HepG2 (cell line): ENCODE measurements at regions not wholly inside any gene's neighbourhood (a gene's known extent, or its start where the extent isn't known, plus 50 kb on each side); places are given as distances from the start of the nearest gene placed in this dataset.

Source experiments
- ATAC-seq: fragments of 200-7000 bp; cut with Tn5 transposase; 3 replicates; pipeline ENCODE4 v1.9.1; 2020; ENCODE audit warnings: mild to moderate bottlenecking, moderate library complexity
- BruUV-seq: library from RNA; stranded (reverse); fragments of 400-500 nt; replicated peaks from 2 replicates; lab custom pipeline; 2021; lab: Mats Ljungman, UMichigan
- CTCF ChIA-PET: fragments of 300-600 bp; formaldehyde crosslinking; extraction: SDS; loops from one replicate; lab custom pipeline; 2021; ENCODE audit warnings: low total read pairs, inconsistent platforms, low intra/inter-chr PET ratio; lab: Yijun Ruan, JAX
- POLR2A ChIA-PET: fragments of 350-600 bp; sonication (Branson Sonifier 250); formaldehyde crosslinking; loops from one replicate; lab custom pipeline; 2020; ENCODE audit warnings: antibody characterized with exemption, inconsistent platforms; lab: Yijun Ruan, JAX
- DNase-seq: peaks from one replicate; pipeline ENCODE4 v3.0.0-alpha.2; 2015; ENCODE audit warnings: low spot score
- FAIRE-seq: peaks from 3 replicates; lab custom pipeline; 2011; peaks lifted over from hg19 to GRCh38; lab: Jason Lieb, UNC
- H2AFZ ChIP-seq: one replicate; pipeline ENCODE4 v1.6.1; 2011; ENCODE audit warnings: low read length, inconsistent platforms
- H3K27ac ChIP-seq: fragments of 300-600 bp; 3 replicates; pipeline ENCODE4 v1.8.0; 2011; ENCODE audit warnings: mixed run types, mild to moderate bottlenecking, mixed read lengths, low read length, inconsistent platforms; ENCODE audit not compliant: insufficient read depth; ENCODE audit errors: extremely low read length
- H3K27me3 ChIP-seq, 2 experiments: fragments of 200-600 bp in 1 of 2; 2 replicates in 1 of 2; 3 replicates in 1 of 2; pipeline versions ENCODE4 v1.6.0 to v1.8.0; 2011; ENCODE audit warnings: low read length in 2 of 2, mild to moderate bottlenecking in 2 of 2, moderate library complexity in 2 of 2, inconsistent platforms in 1 of 2; ENCODE audit not compliant: insufficient read depth in 2 of 2, control insufficient read depth in 1 of 2
- H3K36me3 ChIP-seq, 2 experiments: fragments of 200-600 bp in 1 of 2; replicated peaks in 1 of 2; 2 replicates in 1 of 2; 3 replicates in 1 of 2; pipeline versions ENCODE4 v1.5.1 to v1.8.0; 2011; ENCODE audit warnings: low read length in 2 of 2, inconsistent platforms in 1 of 2; ENCODE audit not compliant: insufficient read depth in 2 of 2, control insufficient read depth in 1 of 2
- H3K4me1 ChIP-seq: 2 replicates; pipeline ENCODE4 v1.5.1; 2012; ENCODE audit warnings: low read length, inconsistent platforms; ENCODE audit not compliant: insufficient read depth
- H3K4me2 ChIP-seq: 2 replicates; pipeline ENCODE4 v1.6.0; 2011; ENCODE audit warnings: low read depth, low read length, inconsistent platforms
- H3K4me3 ChIP-seq, 3 experiments: fragments of 200-600 bp in 1 of 3; sonication (generic), shearing (Covaris generic) in 1 of 3; replicated peaks in 1 of 3; 2 replicates each; pipeline ENCODE4 v1.5.1; 2011 to 2016; ENCODE audit warnings: low read length in 3 of 3, inconsistent platforms in 2 of 3, low read depth in 2 of 3, mild to moderate bottlenecking in 2 of 3, control low read depth in 1 of 3, mixed read lengths in 1 of 3; ENCODE audit not compliant: insufficient read depth in 1 of 3
- H3K79me2 ChIP-seq: one replicate; pipeline ENCODE4 v1.6.1; 2011; ENCODE audit warnings: low read length, inconsistent platforms; ENCODE audit not compliant: insufficient read depth
- H3K9ac ChIP-seq: 2 replicates; pipeline ENCODE4 v1.6.0; 2011; ENCODE audit warnings: mild to moderate bottlenecking, low read depth, low read length, inconsistent platforms; ENCODE audit not compliant: insufficient read depth
- H3K9me3 ChIP-seq: 2 replicates; pipeline ENCODE4 v1.5.1; 2012; ENCODE audit warnings: mild to moderate bottlenecking, low read length
- H4K20me1 ChIP-seq: 2 replicates; pipeline ENCODE4 v1.6.0; 2011; ENCODE audit warnings: inconsistent platforms, mild to moderate bottlenecking, low read length, moderate library complexity; ENCODE audit not compliant: insufficient read depth
- CCAR2 ChIP-seq: fragments of 200-400 bp; formaldehyde crosslinking; optimal IDR thresholded peaks from 2 replicates; pipeline ENCODE3; 2018; ENCODE audit warnings: low read depth, mild to moderate bottlenecking, low read length, moderate library complexity
- DR1 ChIP-seq: sonication (generic); formaldehyde crosslinking; IDR thresholded peaks from 2 replicates; pipeline ENCODE4 v1.8.0; 2021; ENCODE audit warnings: mild to moderate bottlenecking, missing genetic modification reagents, inconsistent platforms
- GABPA ChIP-seq, 2 experiments: IDR thresholded peaks; 2 replicates each; pipeline ENCODE4 v1.6.1; 2011 to 2016; ENCODE audit warnings: low read depth in 2 of 2, low read length in 1 of 2, missing biosample characterization in 1 of 2, missing genetic modification characterization in 1 of 2
- MXD4 ChIP-seq: IDR thresholded peaks from 2 replicates; pipeline ENCODE4 v1.6.1; 2016; ENCODE audit warnings: mild to moderate bottlenecking, missing biosample characterization, missing genetic modification reagents
- SIN3A ChIP-seq: IDR thresholded peaks from 2 replicates; pipeline ENCODE4 v1.6.1; 2011; ENCODE audit warnings: low read depth, mild to moderate bottlenecking, control low read depth, low read length, borderline replicate concordance
- WGBS: methylation state at CpG from one replicate; pipeline ENCODE4 v1.1.6; 2017; ENCODE audit warnings: low lambda C conversion rate; 5-methylcytosine and 5-hydroxymethylcytosine counted together
- in situ Hi-C: cut with HindIII; loops from 2 replicates; pipeline ENCODE4 v1.10.0; 2017; ENCODE audit warnings: low pct_unique_long_range_greater_than_20kb; ENCODE audit not compliant: extremely low pct_ligation_motif_present
- intact Hi-C: fragments of 100-400 bp; cut with micrococcal nuclease; formaldehyde crosslinking; loops from one replicate; pipeline ENCODE4 v1.10.0; 2022; ENCODE audit not compliant: unreplicated experiment
- TF ChIP-seq, protein P1 (sequence below): sonication (generic); formaldehyde crosslinking; IDR thresholded peaks from 2 replicates; pipeline ENCODE4 v1.5.1; 2020; ENCODE audit warnings: missing genetic modification reagents, mild to moderate bottlenecking, borderline replicate concordance
- TF ChIP-seq, protein P2 (sequence below), 2 experiments: IDR thresholded peaks; 2 replicates each; pipeline ENCODE4 v1.6.1; 2011 to 2012; ENCODE audit warnings: low read length in 2 of 2, borderline replicate concordance in 1 of 2, low read depth in 1 of 2, mild to moderate bottlenecking in 1 of 2, moderate library complexity in 1 of 2

DNA sequence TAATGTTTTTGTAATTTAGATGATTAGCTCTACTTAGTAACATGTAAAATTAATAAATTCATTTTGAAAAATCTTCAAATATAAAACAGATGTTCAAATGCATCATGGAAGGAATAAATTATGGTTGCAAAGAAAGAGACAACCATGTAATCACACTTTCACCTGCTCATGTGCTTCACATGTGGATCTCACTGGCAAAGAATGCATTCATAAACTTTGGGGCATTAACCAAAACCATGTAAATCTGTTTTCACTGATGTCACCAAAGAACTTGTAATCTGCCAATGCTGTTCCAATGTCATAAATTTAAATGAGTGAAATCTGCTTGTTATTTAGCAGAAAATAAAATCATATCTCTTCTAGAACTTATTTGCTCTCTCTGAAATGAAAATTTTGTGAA, 142.7 kb downstream of the TENT5A start:
- intact Hi-C loops (no loop called here), in situ Hi-C loops (no loop called here)
- Histone ChIP-seq H4K20me1 (no peaks in the 10 kb centered on the region), H3K4me3 (no peak overlapping the region), H3K4me2 (no peak overlapping the region), H3K79me2 (no peaks in the 10 kb centered on the region), H3K27ac (no peak overlapping the region), H3K4me1 (peaks cover 9% of the 10 kb centered on the region; the same call in 1 of the 2 replicates), H3K27me3 (no peaks in the 10 kb centered on the region), H3K36me3 (no peaks in the 10 kb centered on the region), H3K9me3 (no peaks in the 10 kb centered on the region), H2AFZ (no peak overlapping the region), H3K9ac (no peak overlapping the region)
- no TSS peak for BruUV-seq
- POLR2A ChIA-PET, result no interaction called here
- ATAC-seq (no peak), FAIRE-seq (no peak), DNase-seq (no peak)
- CTCF ChIA-PET, result no interaction called here
- TF ChIP-seq, protein P1, sequence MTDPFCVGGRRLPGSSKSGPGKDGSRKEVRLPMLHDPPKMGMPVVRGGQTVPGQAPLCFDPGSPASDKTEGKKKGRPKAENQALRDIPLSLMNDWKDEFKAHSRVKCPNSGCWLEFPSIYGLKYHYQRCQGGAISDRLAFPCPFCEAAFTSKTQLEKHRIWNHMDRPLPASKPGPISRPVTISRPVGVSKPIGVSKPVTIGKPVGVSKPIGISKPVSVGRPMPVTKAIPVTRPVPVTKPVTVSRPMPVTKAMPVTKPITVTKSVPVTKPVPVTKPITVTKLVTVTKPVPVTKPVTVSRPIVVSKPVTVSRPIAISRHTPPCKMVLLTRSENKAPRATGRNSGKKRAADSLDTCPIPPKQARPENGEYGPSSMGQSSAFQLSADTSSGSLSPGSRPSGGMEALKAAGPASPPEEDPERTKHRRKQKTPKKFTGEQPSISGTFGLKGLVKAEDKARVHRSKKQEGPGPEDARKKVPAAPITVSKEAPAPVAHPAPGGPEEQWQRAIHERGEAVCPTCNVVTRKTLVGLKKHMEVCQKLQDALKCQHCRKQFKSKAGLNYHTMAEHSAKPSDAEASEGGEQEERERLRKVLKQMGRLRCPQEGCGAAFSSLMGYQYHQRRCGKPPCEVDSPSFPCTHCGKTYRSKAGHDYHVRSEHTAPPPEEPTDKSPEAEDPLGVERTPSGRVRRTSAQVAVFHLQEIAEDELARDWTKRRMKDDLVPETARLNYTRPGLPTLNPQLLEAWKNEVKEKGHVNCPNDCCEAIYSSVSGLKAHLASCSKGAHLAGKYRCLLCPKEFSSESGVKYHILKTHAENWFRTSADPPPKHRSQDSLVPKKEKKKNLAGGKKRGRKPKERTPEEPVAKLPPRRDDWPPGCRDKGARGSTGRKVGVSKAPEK (CRISPR knock-in tag), result no peak
- no peak for TF ChIP-seq MXD4 (CRISPR knock-in tag)
- TF ChIP-seq SIN3A, result no peak
- TF ChIP-seq, all 625 proteins: peak for 0

DNA sequence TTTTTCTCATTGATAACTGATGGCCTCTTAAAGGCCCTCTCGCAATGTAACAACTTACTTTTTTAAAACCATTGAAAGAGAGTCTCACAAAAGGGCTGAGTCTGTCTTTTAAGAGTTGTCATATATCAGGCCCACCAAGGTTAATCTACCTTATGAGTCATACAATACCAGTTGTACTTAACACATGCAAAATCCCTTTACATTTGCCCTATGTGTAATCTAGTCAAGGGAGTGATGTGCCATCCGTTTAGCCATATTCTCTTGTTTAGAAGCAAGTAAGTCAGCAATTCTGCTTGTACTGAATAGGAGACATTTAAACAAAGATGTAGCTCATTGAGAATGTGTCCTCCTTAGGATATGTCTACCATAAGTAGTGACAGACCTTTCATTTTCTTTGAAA, 143.7 kb downstream of the TENT5A start:
- no TSS peak for BruUV-seq
- Histone ChIP-seq H3K4me3 (no peak overlapping the region), H3K27me3 (no peaks in the 10 kb centered on the region), H3K4me2 (no peak overlapping the region), H3K4me1 (peaks cover 4% of the 10 kb centered on the region; the same call in 1 of the 2 replicates), H3K79me2 (no peaks in the 10 kb centered on the region), H3K9ac (no peak overlapping the region), H3K9me3 (no peaks in the 10 kb centered on the region), H2AFZ (no peak overlapping the region), H3K27ac (no peak overlapping the region), H4K20me1 (no peaks in the 10 kb centered on the region), H3K36me3 (no peaks in the 10 kb centered on the region)
- 15% methylated on average over 2 of the region's 2 CpGs for WGBS
- ATAC-seq (no peak), DNase-seq (no peak), FAIRE-seq (no peak)
- intact Hi-C loops (no loop called here), in situ Hi-C loops (no loop called here)
- CTCF ChIA-PET, result no interaction called here
- POLR2A ChIA-PET, result no interaction called here
- TF ChIP-seq GABPA (IDR thresholded peaks at IDR 0.05; ENCODE audit: low read depth, low read length) (no peak), GABPA (CRISPR knock-in tag; IDR thresholded peaks at IDR 0.05; ENCODE audit: low read depth) (no peak), CCAR2 (no peak), DR1 (CRISPR knock-in tag) (no peak)
- TF ChIP-seq, protein P2, sequence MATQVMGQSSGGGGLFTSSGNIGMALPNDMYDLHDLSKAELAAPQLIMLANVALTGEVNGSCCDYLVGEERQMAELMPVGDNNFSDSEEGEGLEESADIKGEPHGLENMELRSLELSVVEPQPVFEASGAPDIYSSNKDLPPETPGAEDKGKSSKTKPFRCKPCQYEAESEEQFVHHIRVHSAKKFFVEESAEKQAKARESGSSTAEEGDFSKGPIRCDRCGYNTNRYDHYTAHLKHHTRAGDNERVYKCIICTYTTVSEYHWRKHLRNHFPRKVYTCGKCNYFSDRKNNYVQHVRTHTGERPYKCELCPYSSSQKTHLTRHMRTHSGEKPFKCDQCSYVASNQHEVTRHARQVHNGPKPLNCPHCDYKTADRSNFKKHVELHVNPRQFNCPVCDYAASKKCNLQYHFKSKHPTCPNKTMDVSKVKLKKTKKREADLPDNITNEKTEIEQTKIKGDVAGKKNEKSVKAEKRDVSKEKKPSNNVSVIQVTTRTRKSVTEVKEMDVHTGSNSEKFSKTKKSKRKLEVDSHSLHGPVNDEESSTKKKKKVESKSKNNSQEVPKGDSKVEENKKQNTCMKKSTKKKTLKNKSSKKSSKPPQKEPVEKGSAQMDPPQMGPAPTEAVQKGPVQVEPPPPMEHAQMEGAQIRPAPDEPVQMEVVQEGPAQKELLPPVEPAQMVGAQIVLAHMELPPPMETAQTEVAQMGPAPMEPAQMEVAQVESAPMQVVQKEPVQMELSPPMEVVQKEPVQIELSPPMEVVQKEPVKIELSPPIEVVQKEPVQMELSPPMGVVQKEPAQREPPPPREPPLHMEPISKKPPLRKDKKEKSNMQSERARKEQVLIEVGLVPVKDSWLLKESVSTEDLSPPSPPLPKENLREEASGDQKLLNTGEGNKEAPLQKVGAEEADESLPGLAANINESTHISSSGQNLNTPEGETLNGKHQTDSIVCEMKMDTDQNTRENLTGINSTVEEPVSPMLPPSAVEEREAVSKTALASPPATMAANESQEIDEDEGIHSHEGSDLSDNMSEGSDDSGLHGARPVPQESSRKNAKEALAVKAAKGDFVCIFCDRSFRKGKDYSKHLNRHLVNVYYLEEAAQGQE (IDR thresholded peaks at IDR 0.05; ENCODE audit: borderline replicate concordance in 1 of 2, low read depth in 1 of 2, low read length in 2 of 2), result no peak
